T-helper 1 cell (primary cell): ENCODE measurements at regions not wholly inside any gene's neighbourhood (a gene's known extent, or its start where the extent isn't known, plus 50 kb on each side); places are given as distances from the start of the nearest gene placed in this dataset.
"Not testable (repeated sequence)": the region's sequence is repeated elsewhere in the genome, so short reads cannot be mapped to it uniquely, and the experiment has no call there.

Experiments used
- DNase-seq, 5 donors: peaks; one replicate each; pipeline ENCODE4 v3.0.0-alpha.2; 2012 to 2020

DNA sequence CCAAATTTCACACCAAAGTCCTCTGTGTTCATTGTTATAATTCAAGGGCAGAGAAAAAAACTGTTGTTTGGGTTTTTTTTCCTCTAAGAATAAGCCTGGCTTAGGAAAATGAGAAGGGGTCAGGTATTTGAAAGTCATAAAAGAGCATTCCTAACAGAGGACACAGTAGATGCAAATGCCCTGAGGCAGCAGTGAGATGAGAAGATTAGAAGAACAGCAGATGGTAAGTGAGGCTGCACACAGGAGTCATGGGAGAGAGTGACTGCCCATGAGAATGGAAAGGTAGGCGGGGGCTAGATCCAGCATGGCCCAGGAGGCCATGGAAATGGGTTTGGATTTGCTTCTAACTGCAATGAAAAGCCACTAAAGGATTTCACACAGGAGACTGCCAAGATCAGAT lies 107.5 kb upstream of the RBPJ start:
- no peak for DNase-seq

DNA sequence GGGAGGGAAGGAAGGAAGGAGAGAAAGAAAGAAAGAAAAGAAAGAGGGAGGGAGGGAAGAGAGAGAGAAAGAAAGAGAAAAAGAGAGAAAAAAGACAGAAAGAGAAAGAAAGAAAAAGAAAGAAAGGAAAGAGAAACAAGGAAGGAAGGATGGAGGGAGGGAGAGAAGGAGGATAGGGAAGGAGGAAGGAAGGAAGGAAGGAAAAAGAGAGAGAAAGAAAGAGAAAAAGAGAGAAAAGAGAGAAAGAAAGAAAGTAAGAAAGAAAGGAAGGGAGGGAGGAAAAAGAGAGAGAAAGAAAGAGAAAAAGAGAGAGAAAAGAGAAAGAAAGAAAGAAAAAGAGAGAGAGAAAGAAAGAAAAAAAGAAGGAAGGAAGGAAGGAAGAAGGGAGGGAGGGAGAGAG lies 105.8 kb upstream of the RBPJ start:
- no peak for DNase-seq

DNA sequence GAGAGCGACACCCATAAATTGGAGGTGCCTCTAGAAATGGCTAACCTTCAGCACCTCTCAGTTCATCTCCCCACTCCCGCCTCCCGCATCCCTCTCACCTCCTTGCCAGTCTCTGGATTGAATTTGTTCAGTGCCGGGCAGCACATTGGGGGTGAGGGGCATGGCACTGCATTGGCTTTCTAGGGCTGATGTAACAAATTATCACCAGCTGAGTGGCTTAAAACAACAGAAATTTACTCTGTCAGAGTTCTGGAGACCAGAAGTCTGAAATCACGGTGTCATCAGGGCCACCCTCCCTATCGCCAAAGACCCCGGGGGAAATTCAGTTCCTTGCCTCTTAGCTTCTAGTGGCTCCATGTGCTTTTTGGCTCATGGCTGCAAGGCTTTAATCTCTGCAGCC lies 105.1 kb upstream of the RBPJ start:
- no peak for DNase-seq

DNA sequence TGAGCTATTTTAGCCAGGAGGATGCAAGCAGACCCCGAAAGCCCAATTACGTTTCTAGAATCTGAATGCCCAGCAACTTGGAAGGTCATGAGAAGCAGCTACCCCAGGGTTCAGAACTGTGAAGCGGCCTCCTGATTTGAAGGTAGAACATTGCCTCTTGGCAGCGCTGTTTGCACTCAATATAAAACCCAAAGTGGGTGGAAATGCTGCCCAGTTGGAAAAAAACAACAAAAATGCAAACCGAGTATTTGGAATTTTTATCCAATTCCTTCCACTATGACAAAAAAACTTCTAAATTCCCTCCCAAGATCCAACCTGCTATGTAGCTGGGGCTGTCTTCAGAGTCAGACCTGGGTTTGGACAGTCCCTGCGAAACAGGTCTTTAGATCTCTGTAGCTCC lies 103.3 kb upstream of the RBPJ start:
- no peak for DNase-seq

DNA sequence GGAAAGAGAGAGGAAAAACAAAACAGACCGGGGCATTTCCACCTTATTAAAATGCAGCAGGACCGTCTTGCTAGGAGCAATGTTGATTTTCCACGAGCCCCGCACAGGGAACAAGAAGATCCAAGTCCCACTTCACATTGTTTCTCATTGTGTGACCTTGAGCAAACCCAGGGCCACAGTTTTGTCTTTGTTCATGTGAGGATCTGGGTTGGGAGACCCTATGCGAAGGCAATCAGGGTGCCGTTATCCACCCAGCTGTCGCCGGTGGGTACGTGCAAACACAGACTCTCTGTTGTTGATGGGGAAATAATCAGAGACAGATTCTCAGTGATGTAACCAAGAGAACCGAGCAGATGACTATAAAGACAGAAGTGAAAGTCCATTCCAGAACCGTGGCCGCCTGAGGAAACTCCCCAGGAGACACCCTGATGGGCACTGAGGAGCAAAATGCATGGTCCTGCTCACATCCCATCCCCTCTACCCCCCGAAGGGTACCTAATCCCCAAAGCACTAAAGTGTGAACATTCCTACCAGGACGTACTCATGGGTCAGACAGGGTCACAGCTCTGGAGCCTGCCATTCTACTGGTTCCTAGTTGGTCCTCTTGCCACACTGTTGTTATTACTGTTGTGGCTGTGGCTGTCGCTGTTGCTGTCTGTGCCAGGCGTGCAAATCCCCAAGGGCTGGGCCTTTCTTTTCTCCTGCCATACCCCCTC lies 102.7 kb upstream of the RBPJ start:
- DNase-seq = no peak

DNA sequence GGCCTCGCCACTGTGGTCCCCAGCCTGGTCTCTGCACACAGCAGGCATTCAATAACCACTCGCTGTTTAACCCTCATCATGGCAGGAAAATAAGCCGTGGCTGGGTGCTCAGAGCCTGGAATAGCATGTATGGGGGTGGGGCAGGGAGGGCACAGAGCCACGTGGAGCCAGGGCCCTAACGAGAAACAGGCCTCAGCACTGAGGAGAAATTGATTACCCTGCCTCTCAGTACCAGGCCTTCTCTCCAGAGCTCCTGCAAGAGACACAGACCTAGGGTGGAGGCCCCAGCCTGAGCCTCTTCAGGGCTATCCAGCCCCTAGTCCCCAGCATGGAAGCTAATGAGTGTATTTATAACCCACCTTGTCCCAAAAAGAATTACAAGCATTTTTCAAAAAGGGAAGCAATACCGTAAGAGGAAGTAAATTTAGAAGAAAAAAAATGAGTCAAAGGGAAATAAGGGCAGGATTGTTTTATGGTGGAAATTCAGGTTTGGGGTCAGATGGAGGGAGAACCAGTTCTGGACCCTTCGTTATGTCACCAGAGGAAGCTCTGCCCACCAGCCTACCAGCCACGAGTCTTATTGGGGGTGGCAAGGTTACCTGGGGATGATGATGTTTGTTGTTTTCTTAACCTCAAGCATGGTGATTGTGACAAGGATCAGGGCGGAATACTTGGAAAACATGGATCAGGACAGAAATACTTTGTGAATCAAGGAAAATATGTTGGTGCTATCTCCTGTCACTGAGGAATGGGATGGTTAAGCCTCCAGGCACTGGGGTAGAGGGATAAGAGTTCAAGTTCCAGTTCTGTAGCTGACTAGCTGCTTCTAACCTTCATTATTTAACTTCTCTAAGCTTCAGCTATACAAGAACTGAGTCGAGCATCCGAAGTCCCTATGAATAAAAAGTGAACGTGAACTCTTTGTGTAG lies 101.9 kb upstream of the RBPJ start:
- no peak for DNase-seq

DNA sequence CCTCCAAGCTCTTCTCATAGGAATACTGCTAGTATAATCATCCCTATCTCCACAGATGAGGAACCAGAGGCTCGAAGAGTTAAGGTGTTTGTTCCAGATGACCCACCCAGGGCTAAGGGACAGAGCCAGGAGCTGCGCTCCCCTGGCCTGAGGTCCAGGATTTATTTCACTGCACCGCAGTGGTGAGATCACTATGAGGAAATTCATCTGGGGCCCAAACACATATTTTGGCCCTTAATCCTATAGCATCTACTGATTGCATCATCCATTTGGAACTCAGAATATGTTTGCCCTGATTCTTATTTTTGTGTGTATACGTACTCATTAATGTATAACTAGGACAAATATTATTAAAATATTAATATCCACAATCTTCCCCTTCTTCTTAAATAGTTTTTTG lies 100.1 kb upstream of the RBPJ start:
- DNase-seq = no peak

DNA sequence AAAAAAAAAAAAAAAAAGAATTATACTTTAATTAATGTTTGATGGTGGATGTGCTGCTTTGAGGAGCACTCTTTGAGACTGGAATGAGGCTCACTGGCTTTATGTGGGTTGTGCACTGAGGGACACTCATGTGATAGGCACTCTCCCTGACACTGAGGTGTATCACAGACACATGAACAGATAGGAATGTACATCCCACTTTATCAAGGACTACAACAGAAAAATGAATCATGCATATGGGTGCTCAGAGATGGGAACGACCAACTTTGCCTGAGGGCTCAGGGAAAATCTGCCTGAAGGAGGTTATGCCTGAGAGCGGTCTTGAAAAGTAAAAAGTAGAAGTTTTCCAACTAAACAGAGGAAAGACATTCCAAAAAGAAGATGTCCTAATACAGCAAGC lies 97.7 kb upstream of the RBPJ start:
- no peak for DNase-seq

DNA sequence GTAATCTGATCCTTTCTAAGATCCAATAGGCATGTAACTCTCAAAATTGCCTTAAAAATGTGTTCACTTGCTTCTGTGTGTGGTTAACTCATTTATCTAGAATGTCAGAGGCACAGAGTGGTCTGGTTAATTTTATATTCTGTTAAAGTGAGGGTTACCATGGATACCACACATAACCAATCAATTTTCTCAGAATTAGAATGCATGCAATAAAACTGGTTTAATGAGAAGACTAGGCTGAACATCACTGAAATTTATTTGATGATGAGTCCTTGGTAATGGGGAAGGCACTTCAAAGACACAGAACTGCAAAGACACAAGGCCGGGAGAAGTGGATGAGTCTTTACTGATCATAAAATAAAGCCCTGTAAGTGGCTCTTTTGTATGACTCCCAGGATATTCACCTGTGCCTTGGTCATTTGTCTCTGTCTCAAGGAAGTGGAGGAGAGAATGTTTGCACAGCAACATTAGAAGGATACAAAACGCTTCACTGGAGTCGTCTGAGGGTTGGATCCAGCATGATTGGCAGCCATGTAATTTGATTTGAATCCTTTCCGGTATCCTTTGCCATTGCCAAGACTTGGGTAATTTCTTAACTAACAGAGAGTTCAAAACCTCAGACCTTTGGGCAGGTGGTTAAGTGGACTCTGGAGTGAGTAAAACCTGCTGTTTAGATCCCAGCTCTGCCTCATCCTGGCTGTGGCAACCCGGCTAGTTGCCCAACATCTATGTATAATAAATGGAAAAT lies 94.0 kb upstream of the RBPJ start:
- no peak for DNase-seq

DNA sequence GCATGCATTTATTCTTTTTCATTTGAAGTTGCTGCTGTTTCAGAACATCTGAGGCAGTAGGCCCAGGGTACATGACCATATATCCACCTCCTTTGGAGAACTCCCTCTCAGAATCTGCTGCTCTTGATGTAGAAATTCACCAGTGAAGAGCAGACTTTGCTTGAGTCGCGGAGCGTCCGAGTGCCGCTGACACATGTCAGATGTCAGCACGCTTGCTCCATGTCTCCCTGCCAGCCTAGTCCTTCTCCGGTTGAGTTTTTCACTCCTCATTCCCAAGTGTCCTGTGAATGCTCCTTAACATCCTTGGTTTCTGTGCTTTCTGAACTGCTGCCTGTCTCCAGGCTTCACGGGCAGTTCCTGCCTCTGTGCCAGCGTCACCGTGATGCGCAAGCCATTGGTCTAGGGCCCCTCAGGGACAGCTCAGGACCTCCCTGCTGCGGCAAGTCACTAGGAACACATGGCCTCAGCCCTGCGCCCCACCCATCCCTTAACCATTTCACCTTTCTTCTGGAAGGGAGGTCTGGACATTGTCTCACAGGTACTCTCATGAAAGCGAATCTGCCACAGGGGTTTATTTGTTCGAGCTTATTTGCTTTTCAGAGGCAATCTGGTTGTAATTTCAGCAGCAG lies 93.1 kb upstream of the RBPJ start:
- no peak for DNase-seq

DNA sequence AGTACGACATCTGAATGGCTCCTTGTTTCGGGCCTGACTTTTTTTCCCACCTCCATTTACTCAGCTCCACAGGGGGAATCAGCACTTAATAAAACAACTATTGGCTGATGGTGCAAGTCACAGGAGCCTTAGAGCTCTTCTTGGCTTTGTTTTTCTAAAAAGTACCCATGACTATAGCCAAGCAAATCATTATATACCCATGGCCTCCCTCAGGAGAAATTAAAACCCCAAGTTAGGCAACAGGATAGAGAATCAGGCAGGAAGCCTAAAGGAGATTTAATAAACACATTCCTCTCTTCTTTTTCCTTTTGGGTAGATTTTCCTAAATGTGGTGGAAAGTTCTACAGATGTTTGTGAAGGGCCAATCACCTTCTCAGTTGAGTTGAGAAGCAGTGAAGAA lies 91.9 kb upstream of the RBPJ start:
- DNase-seq = no peak

DNA sequence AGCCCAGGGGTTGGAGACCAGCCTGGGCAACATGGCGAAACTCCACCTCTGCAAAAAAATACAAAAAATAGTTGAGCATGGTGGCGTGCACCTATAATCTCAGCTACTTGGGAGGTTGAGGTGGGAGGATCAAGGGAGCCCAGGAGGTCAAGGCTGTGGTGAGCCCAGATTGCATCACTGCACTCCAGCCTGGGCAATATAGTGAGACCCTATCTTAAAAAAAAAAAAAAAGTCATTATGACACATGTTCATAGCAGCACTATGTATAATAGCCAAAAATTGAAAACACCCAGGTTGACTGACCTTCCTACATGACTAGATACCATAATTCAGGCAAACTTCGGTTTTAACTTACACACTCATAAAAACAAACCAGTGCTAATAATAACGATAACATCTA lies 90.8 kb upstream of the RBPJ start:
- no peak for DNase-seq

DNA sequence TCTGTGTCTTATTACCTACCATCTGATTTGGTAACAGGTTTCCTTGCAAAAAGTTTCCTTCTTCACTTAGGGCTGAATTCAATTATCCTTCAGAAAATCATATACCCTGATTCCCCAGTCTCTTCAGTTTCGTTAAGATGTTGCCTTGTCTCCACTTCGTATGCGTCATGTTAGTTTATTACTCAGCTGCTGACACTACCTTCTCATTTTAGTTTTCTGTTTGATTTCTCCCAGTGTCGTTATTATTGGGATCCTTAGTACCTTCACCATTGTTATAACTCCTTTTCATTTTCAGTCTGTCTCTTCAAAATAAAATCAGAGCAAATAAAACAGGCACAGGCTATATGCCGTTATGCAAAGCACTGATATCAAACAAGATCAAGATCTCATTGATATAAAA lies 87.5 kb upstream of the RBPJ start:
- DNase-seq = peak in 1 of 5 donors; percentile 7

DNA sequence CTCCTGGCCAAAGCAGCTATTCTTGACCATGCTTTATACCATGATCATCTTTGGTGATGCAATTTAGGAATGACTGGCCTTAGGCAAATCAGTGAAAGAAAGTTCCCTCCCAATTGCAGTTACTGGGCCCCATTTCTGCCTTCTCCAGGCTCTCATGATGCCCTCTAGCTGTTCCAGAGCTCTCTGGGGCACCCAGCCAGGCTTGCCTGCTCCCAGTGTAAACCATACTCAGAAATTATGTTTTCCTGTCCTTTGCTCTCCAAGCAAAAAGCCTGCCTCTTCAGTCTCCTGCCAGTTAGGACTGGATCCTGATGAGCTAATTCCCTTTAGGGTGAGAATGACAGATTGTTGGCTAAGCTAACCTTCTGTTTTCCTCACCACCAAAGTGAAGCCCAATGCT lies 85.3 kb upstream of the RBPJ start:
- DNase-seq = no peak

DNA sequence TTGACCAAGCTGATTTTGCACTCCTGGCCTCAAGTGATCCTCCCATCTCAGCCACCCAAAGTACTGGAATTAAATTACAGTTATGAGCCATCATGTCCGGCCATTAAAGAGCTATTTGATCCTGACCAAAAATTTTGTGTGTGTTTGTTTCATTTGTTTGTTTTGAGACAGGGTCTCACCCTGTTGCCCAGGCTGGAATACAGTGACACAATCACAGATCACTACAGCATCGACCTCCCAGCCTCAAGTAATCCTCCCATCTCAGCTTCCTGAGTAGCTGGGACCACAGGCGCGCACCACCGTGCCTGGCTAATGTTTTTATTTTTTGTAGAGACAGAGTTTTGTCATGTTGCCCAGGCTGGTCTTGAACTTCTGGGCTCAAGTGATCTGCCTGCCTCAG lies 82.9 kb upstream of the RBPJ start:
- no peak for DNase-seq

DNA sequence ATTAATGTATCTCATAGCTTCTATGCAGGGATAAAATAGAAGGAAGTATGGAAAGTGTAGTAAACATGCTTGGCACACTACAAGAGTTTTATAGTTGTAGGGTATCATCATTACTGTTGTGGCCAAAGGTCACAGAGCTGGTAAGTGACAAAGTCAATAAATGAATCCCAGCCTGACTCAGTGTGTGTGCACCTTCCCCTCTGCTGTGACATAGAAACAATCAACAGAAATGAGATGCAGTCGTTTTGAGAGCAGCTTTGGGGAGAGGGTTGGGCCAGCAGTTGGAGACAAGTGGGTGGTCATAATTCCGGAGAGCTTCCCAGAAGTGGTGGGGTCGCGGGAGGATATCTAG lies 82.4 kb upstream of the RBPJ start:
- no peak for DNase-seq

DNA sequence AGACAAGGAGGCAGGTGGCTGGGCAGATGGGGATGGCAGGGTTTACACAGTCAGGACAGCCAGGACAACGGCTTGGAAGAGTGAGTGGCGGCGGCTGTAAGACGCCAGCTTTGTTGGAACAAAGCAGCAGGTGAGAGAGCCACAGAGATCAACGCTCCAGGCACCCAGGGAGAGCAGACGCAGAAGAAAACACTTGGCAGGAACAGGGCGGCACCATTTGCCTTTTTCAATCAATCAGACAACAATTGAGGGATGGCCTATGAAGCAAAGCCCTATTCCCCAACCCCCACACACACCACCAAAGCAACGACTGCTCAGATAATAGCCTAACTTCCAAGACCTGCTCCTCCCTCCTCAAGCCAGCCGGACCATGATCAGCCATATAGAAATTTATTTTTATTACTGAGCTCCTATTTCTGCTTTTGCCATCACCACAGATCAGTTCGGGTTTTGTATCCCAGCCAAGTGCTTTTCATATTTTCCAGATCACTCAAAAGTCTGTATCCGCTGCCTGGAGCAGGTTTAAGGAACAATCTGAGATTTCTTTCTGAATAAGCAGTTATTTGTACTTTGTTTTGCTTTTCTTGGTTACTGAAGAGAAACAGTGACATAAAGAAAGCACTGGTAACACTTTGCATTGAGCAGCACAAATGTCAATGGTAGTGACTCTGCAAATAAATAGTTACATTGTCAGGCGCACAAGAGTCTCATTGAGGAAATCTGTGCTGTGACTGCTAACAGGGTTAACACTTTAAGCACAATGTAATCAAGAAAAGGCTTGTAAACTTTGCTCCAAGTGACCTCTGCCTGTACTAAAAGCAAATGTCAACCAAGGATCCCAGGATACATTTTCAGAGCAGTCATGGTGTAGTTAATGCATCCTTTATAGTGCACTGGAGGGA lies 81.8 kb upstream of the RBPJ start:
- no peak for DNase-seq

DNA sequence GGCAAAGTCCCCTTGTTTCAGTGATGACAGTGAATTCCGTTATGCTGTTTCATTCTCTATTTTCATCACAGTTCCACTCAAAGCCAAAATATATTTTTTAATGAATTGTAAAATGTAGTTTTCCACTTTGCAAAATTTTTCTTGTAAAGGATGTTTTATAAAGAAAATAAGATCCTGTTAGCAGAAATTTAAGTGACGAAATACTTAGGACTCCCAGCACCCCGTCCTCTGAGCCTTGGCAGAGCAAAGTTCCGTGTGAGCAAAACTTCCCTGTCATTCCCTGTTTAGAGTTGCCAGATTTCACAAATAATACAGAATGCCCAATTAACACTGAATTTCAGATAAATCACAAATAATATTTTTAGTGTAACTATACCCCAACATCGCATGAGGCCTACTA lies 81.0 kb upstream of the RBPJ start:
- DNase-seq = no peak

DNA sequence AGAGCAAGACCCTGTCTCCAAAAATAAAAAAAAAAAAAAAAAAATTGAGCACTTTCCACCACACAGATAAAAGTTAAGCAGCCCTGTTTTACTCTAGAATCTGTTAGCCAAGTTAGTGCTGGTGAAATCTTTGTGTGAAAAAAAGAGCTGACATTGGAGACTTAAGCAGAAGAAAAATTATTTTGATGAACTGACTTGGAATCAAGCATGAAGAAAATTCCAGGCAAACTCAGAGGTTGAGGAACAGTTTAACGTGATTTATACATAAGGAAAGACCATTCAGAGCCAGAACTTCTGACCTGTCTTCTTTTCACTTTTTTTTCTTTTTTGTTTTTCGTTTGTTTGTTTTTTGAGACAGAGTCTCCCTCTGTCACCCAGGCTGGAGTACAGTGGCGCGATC lies 79.6 kb upstream of the RBPJ start:
- DNase-seq = no peak

DNA sequence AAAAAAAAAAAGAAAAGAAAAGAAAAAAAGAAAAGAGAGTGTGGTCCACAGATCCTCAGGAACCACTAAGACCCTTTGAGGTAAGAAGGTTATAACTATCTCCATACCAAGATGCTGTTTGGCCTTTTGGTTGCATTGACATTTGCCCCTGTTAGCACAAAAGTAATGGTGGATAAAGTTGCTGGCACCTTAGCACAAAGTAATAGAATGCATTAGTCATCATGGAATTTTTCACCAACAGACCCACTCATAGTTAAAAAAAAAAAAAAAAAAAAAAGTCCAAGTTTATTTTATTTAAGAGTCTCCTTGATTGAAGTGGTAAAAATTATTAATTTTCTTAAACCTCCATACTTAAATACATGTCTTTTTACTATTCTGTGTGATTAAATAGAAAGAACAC lies 78.4 kb upstream of the RBPJ start:
- DNase-seq = no peak

DNA sequence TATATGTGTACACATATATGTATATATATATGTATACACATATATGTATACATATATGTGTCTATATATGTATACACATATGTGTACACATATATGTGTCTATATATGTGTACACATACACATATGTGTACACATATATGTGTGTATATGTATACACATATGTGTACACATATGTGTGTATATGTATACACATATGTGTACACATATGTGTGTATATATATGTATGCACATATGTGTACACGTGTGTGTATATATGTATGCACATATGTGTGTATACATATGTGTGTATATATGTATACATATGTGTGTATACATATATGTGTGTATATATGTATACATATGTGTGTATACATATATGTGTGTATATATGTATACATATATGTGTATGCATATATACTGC lies 76.7 kb upstream of the RBPJ start:
- not testable (repeated sequence) for DNase-seq

DNA sequence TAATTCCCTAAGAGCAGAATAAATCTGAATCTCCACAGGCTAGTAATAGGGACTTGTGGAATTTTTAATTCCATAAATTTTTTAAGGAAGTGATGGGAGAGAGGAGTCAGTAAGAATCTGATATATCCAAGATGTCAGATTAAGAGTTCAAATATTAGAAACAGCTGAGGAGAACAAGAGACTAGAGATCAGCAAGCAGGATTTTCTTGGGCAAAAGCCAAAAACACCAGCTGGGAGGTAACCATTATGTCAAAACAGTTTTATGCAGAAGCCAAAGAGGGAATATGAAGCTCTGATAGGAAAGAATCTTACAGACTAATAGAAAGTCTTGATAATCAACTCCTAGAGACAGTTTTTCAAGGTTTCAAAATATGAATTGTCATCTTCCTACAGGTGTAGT lies 72.2 kb upstream of the RBPJ start:
- DNase-seq = no peak
